ENCODE measurements at regions not wholly inside any gene's neighbourhood (a gene's known extent, or its start where the extent isn't known, plus 50 kb on each side); places are given as distances from the start of the nearest gene placed in this dataset.

DNA sequence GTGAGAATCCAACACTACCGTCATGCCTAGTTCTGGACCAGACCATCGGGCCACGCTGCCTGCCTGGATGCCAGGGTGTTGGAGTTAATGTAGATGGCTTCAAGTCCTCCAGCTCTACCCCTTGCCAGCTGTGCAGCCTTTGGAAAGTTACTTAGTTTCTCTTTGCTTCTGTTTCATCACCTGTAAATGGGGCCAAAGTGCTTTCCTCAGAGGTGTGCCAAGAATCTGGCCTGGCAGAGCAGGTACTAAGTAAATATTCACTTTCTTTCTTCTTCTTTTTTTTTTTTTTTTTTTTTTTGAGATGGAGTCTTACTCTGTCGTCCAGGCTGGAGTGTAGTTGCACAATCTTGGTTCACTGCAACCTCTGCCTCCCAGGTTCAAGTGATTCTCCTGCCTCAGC is 159.5 kb upstream of the RPL38 start:
- no peaks in the 10 kb centered on the region for H3K4me1 Mint-ChIP-seq
- no peaks in the 10 kb centered on the region for H3K36me3 Mint-ChIP-seq
- no peak overlapping the region for H3K4me3 Mint-ChIP-seq
- no peaks in the 10 kb centered on the region for H3K9me3 Mint-ChIP-seq
- no peak overlapping the region for H3K27ac Mint-ChIP-seq
- peaks cover 5% of the 10 kb centered on the region for H3K27me3 Mint-ChIP-seq

GRCh38 chr17:74045608-74046280 is 157.7 kb upstream of the RPL38 start:
- Mint-ChIP-seq H3K27ac (no peak overlapping the region), H3K27me3 (peaks cover 5% of the 10 kb centered on the region), H3K4me1 (no peaks in the 10 kb centered on the region), H3K36me3 (no peaks in the 10 kb centered on the region), H3K9me3 (no peaks in the 10 kb centered on the region), H3K4me3 (no peak overlapping the region)

DNA sequence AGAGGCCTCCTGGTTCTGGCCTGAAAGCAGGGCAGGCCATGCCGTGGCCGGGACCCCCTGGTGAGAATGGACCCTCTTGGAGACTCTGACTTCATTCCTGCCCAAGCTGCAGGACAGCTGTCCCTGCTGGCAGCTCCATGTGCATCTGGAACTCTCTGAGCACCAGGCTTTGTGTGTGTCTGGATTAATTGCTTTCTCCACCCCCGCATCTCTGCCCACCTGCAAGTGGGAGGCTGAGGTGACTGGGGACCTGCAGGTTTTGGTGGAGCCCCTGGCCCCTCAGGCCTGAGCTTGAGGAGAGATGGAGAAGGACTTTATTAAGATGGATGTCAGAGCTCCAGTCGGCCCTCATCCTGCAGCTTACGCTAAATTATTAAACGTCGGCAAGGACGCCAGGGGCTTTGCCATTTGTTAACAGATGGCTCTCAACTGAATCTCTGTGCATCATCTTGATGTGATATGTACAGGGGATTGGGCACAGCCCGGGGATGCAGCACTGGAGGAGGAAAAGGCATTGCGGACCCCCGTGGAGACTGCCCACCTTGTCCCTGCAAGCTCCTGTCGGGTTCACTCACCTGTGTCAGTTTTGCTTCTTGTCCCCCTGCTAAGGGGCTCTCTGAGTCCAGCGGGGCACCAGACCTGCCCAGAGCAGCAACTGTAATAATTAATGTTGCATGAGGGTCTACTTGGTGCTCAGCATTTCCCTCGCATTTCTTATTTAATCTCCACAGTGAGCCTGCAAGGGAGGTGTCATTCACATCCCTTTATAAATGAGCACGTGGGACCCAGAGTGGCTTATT is 154.1 kb upstream of the RPL38 start:
- no peaks in the 10 kb centered on the region for H3K4me1 Mint-ChIP-seq
- H3K27ac Mint-ChIP-seq, result no peak overlapping the region
- peaks cover 10% of the 10 kb centered on the region for H3K27me3 Mint-ChIP-seq
- no peaks in the 10 kb centered on the region for H3K36me3 Mint-ChIP-seq
- H3K9me3 Mint-ChIP-seq, result no peaks in the 10 kb centered on the region
- H3K4me3 Mint-ChIP-seq, result no peak overlapping the region

- H3K27me3 Mint-ChIP-seq, result peaks cover 10% of the 10 kb centered on the region
- no peaks in the 10 kb centered on the region for H3K36me3 Mint-ChIP-seq
- no peak overlapping the region for H3K27ac Mint-ChIP-seq
- H3K4me3 Mint-ChIP-seq, result no peak overlapping the region
- no peaks in the 10 kb centered on the region for H3K4me1 Mint-ChIP-seq
- no peaks in the 10 kb centered on the region for H3K9me3 Mint-ChIP-seq
Measured at GRCh38 chr17:74049967-74050458, 153.5 kb upstream of the RPL38 start.

DNA sequence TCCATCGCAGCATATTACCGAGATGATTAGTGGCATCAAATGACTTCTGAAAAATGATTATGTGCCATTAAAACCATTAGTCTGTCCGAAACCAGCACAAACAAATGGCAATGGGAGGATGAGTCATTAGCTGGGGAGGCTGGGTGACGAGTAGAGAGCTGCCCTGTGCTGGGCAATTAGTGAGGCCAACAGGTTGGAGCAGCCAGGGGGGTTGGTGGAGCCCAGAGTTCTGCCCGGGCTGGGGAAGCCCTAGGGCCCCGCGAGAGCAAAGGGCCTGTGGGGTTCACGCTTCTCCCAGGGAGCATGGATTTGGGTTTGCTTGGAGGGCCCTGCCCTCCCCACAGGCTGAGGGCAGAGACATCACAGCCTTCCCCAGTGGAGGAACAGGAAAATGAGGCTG is 152.1 kb upstream of the RPL38 start:
- Mint-ChIP-seq H3K4me1 (no peaks in the 10 kb centered on the region), H3K9me3 (no peaks in the 10 kb centered on the region), H3K27me3 (peaks cover 10% of the 10 kb centered on the region), H3K4me3 (no peak overlapping the region), H3K36me3 (no peaks in the 10 kb centered on the region), H3K27ac (peak overlapping the region in 1 of 3 donors; percentile 40)

DNA sequence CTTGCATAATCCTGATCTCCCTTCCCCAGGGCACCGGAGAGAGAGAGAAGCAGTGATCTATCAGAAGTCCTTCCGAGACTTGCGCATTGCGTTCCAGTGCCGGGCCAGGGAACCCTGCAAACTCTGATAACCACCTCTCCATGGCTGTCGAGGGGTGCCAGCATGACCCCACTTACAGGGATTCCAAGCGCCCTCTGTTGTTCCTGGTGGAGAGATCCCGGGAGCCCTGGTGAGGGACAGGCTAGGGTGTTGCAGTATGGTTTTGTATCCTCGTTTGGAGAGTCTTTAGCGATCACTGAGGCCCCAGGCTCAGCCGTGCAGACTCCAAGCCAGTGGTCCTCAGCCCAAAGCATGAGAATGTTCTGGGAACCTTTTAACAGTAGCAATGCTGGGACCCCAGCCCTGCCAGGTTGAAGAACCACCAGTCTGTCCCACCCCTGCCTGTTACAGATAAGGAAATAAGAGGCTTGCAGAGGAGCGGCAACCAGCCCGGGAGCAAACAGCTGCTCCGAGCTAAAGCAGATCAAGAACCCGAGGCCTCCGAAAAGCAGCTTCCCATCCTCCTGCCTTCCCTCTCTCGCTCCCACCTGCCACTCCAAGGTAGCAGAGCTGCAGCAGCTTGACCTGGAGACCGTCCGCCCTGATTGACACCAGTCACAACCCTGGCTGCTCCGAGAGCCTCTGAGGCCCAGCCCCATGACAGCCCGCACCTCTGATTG is 150.3 kb upstream of the RPL38 start:
- Mint-ChIP-seq H3K4me3 (no peak overlapping the region), H3K27ac (no peak overlapping the region), H3K4me1 (no peaks in the 10 kb centered on the region), H3K9me3 (no peaks in the 10 kb centered on the region), H3K27me3 (peaks cover 8% of the 10 kb centered on the region), H3K36me3 (no peaks in the 10 kb centered on the region)

DNA sequence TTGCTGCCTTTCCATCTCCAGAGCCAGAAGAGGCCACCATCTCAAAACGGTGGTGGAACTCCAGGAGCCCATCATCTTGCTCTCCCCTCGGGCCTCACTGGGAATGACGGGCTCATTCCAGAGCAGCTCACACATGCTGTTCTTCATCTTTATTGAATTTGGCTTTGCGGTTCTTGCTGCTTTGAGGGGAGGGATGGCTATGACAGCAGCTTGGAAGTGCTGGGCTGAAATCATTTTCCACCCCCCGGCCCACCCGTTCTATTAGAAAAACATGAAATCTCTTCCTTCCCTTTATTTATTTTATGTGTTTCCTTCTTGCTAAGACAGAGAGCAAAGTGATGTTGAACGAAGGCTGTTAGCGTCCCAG is 149.8 kb upstream of the RPL38 start:
- H3K4me1 Mint-ChIP-seq, result no peaks in the 10 kb centered on the region
- H3K4me3 Mint-ChIP-seq, result peak overlapping the region in 1 of 4 donors; percentile 34
- H3K27me3 Mint-ChIP-seq, result peaks cover 11% of the 10 kb centered on the region
- no peaks in the 10 kb centered on the region for H3K9me3 Mint-ChIP-seq
- H3K36me3 Mint-ChIP-seq, result no peaks in the 10 kb centered on the region
- H3K27ac Mint-ChIP-seq, result no peak overlapping the region

DNA sequence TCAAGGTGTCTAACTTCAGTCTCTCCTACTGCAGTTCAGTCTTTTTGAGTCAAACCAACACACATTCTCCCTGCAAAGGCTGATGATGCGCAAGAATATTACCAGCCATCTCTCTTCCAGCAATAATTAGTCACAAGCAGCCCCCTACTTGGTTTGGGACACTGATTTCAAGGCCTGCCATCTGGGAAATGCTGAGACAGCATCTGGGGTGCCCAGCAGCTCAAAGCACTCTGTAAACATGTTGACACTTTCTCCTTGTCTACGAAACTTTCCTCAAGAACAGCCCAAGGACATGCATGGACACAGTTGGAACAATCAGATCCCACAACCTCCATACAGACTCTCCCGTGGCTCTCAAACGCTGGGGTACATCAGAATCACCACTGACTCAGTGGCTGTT is 149.2 kb upstream of the RPL38 start:
- Mint-ChIP-seq H3K4me1 (no peaks in the 10 kb centered on the region), H3K36me3 (no peaks in the 10 kb centered on the region), H3K27ac (no peak overlapping the region), H3K27me3 (peaks cover 13% of the 10 kb centered on the region), H3K9me3 (no peaks in the 10 kb centered on the region), H3K4me3 (no peak overlapping the region)

DNA sequence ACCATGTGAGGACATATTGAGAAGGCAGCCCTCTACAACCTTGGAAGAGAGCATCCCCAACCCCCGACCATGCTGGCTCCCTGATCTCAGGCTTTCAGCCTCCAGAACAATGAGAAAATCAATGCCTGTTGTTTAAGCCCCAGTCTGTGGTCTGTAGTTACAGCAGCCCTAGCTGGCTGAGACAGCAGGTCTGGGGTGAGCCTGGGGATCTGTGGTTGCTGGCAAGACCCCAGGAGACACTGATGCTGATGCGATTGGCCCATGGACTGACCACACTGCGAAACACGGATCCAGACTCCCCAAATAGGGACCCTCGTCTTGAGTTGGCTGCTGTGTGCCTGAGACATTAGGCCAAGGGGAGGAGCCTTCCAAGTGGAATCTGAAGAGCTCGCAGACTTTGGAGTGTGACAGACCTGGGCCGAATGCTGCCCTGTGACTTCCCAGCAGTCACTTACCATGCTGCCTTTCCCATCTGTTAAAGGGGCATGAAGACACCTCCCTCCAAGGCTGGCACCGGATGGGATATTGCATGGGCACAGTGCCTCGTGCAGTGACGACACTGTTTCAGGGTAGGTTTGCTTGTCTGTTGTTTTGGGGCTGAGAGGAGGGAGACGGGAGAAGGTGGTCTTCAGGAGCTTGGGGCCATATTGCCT is 147.8 kb upstream of the RPL38 start:
- Mint-ChIP-seq H3K4me1 (no peaks in the 10 kb centered on the region), H3K9me3 (no peaks in the 10 kb centered on the region), H3K27ac (no peak overlapping the region), H3K36me3 (no peaks in the 10 kb centered on the region), H3K27me3 (peaks cover 14% of the 10 kb centered on the region), H3K4me3 (no peak overlapping the region)

DNA sequence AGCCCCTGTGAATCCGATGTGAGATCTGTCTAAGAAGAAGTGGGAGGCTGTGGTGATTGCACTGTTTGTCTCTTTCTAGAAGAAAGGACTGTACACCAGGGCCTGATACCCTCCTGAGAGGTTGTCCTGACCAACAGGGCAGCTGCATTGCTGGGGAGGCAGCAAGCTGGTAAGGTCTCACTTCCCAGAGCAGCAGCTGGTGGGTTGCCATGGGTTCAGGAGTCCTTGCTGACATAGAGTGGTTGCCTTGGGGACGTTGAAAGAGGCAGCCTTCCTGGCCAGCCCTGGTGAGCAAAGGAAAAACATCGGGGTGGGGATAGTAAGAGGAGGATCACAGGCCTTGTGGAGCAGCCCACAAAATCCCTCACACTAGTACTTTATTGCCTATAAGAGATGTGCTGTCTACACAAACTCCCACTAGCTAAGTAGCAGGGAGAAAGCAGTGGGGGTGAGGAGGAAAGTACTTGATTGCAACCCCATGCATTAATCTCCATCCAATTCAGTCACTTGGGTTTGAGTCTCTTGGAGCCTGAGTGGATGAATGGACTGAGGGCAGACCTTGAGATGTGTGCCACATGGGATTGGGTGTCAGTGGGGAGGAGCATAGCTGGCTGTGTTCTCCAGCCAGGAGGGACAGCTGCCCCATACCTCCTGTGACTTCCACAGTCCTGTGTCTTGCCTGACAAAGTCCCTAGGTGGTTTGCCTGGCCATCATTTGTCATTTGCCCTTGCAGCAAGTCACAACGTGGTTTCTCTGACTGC is 143.8 kb upstream of the RPL38 start:
- no peaks in the 10 kb centered on the region for H3K4me1 Mint-ChIP-seq
- H3K36me3 Mint-ChIP-seq, result peaks cover 4% of the 10 kb centered on the region
- no peaks in the 10 kb centered on the region for H3K9me3 Mint-ChIP-seq
- no peak overlapping the region for H3K27ac Mint-ChIP-seq
- H3K4me3 Mint-ChIP-seq, result no peak overlapping the region
- H3K27me3 Mint-ChIP-seq, result peaks cover 15% of the 10 kb centered on the region

DNA sequence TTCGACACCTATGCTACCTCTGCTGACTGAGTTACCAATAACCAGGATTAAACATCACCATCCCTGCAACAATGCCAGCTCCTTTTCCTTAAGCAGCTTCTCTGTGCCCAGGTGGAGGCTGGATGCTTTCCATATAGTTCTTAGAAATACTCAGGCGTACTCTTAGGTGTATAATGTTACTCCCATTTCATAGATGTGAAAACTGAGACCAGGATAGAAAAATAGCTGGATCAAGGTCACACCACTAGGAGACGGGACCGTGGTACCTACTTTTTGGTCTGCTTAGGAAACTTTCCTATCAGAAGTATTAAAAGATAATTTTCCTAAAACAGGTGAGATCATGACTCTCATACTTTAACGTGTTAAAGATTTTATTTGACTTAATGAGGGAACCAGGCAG is 141.7 kb upstream of the RPL38 start:
- no peak overlapping the region for H3K27ac Mint-ChIP-seq
- no peak overlapping the region for H3K4me3 Mint-ChIP-seq
- peaks cover 15% of the 10 kb centered on the region for H3K27me3 Mint-ChIP-seq
- H3K36me3 Mint-ChIP-seq, result peaks cover 4% of the 10 kb centered on the region
- no peaks in the 10 kb centered on the region for H3K9me3 Mint-ChIP-seq
- no peaks in the 10 kb centered on the region for H3K4me1 Mint-ChIP-seq

DNA sequence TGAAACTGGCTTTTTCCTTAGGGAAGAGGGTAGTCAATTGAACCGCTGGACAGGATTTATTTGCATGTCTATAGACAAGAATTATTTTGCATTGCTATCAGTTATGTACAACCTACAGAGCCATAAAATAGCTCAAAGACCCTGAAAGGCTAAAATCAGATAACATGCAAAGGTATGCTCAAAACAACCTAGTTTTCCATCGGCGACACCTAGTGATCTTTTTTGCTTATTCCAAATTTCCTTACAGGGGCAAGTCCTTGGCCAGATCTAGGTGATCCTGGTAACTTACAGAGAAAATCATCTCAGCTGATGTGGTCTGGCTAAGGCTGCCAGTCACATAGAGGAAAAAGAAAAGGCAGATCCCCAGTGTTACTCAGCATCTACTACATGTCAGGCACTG is 141.2 kb upstream of the RPL38 start:
- peaks cover 4% of the 10 kb centered on the region for H3K36me3 Mint-ChIP-seq
- no peak overlapping the region for H3K4me3 Mint-ChIP-seq
- peaks cover 15% of the 10 kb centered on the region for H3K27me3 Mint-ChIP-seq
- no peaks in the 10 kb centered on the region for H3K4me1 Mint-ChIP-seq
- H3K27ac Mint-ChIP-seq, result no peak overlapping the region
- H3K9me3 Mint-ChIP-seq, result no peaks in the 10 kb centered on the region

GRCh38 chr17:74063439-74063838 is 140.0 kb upstream of the RPL38 start:
- H3K27ac Mint-ChIP-seq, result no peak overlapping the region
- H3K9me3 Mint-ChIP-seq, result no peaks in the 10 kb centered on the region
- H3K4me3 Mint-ChIP-seq, result no peak overlapping the region
- peaks cover 4% of the 10 kb centered on the region for H3K36me3 Mint-ChIP-seq
- no peaks in the 10 kb centered on the region for H3K4me1 Mint-ChIP-seq
- peaks cover 14% of the 10 kb centered on the region for H3K27me3 Mint-ChIP-seq

DNA sequence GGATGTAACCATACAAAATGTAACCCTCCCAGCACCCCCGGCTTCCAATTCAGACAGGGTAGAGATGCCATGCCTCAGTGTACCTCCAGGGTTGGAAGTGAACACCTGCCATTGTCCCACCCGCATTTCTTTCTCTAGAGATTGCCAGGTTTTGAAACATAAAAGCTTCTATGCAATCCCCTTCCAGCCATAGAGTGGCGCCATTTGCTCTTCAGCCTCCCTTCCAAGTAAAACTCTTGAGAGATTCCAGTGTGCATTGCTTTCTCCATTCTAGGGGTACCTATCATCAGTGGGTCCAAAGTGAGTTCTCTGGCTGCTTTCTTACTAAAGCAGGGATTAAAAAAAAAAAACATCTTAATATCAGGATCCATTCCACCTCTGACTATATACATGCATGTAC is 133.1 kb upstream of the RPL38 start:
- H3K4me3 Mint-ChIP-seq, result no peak overlapping the region
- no peaks in the 10 kb centered on the region for H3K4me1 Mint-ChIP-seq
- peaks cover 2% of the 10 kb centered on the region for H3K27me3 Mint-ChIP-seq
- H3K9me3 Mint-ChIP-seq, result peaks cover 2 to 5% (median 4%) of the 10 kb centered on the region in 3 donors
- peak overlapping the region in 1 of 3 donors; percentile 16 for H3K27ac Mint-ChIP-seq
- H3K36me3 Mint-ChIP-seq, result no peaks in the 10 kb centered on the region
